SK-N-MC (cell line): ENCODE measurements at regions not wholly inside any gene's neighbourhood (a gene's known extent, or its start where the extent isn't known, plus 50 kb on each side); places are given as distances from the start of the nearest gene placed in this dataset.
"Not testable (repeated sequence)": the region's sequence is repeated elsewhere in the genome, so short reads cannot be mapped to it uniquely, and the experiment has no call there.

Experiments
- DNase-seq: peaks from one replicate; pipeline ENCODE4 v3.0.0-alpha.2; 2011; ENCODE audit warnings: low read depth, low spot score
- H3K27ac ChIP-seq: fragments of 200-600 bp; sonication (generic); 2 replicates; pipeline ENCODE4 v1.5.1; 2016; ENCODE audit warnings: mixed run types
- H3K36me3 ChIP-seq: fragments of 200-600 bp; sonication (generic); 2 replicates; pipeline ENCODE4 v1.6.1; 2017; ENCODE audit warnings: antibody characterized with exemption, low read length, mixed read lengths; ENCODE audit not compliant: insufficient read depth
- H3K4me3 ChIP-seq: fragments of 200-600 bp; sonication (generic); 2 replicates; pipeline ENCODE4 v1.5.1; 2016
- H3K9ac ChIP-seq: fragments of 200-600 bp; sonication (generic); 2 replicates; pipeline ENCODE4 v1.8.0; 2017; ENCODE audit warnings: mixed run types, mixed read lengths; ENCODE audit not compliant: insufficient read length
- H3K9me3 ChIP-seq: fragments of 200-600 bp; sonication (generic); 2 replicates; pipeline ENCODE4 v1.6.1; 2017; ENCODE audit warnings: low read depth, mild to moderate bottlenecking, antibody characterized with exemption, low read length, moderate library complexity, mixed read lengths
- EZH2 ChIP-seq: fragments of 200-600 bp; sonication (generic); IDR thresholded peaks from one replicate; pipeline ENCODE4 v1.6.1; 2017; ENCODE audit warnings: antibody characterized with exemption
- FOXP2 ChIP-seq: optimal IDR thresholded peaks from 2 replicates; pipeline ENCODE3; 2011; ENCODE audit warnings: mild to moderate bottlenecking, moderate library complexity; ENCODE audit not compliant: insufficient read depth; ENCODE audit errors: extremely low read length, control extremely low read depth
- POLR2AphosphoS5 ChIP-seq: IDR thresholded peaks from 2 replicates; pipeline ENCODE4 v1.6.1; 2012; ENCODE audit warnings: mild to moderate bottlenecking, low read depth, low read length, borderline replicate concordance

- H3K4me3 ChIP-seq, H3K9ac ChIP-seq, H3K36me3 ChIP-seq, H3K27ac ChIP-seq, DNase-seq, H3K9me3 ChIP-seq: not testable (repeated sequence)
Measured at GRCh38 chr6:21282360-21282759, 311.2 kb upstream of the SOX4 start.

- Histone ChIP-seq H3K9me3 (no peaks in the 10 kb centered on the region), H3K27ac (no peak overlapping the region), H3K4me3 (no peak overlapping the region), H3K36me3 (no peaks in the 10 kb centered on the region), H3K9ac (no peak overlapping the region)
- no peak for DNase-seq
- TF ChIP-seq EZH2 (no peak), POLR2AphosphoS5 (no peak), FOXP2 (no peak)
Measured at GRCh38 chr6:21284166-21284565, 309.4 kb upstream of the SOX4 start.

GRCh38 chr6:21284706-21285105 is 308.8 kb upstream of the SOX4 start:
- H3K9me3 ChIP-seq: no peaks in the 10 kb centered on the region
- no peak for TF ChIP-seq EZH2
- TF ChIP-seq FOXP2: no peak
- TF ChIP-seq POLR2AphosphoS5: no peak
- H3K9ac ChIP-seq: no peak overlapping the region
- H3K36me3 ChIP-seq: no peaks in the 10 kb centered on the region
- H3K27ac ChIP-seq: no peak overlapping the region
- DNase-seq: no peak
- no peak overlapping the region for H3K4me3 ChIP-seq

GRCh38 chr6:21294144-21294543 is 299.4 kb upstream of the SOX4 start:
- H3K27ac ChIP-seq: no peak overlapping the region
- H3K36me3 ChIP-seq: no peaks in the 10 kb centered on the region
- no peak overlapping the region for H3K4me3 ChIP-seq
- H3K9me3 ChIP-seq: no peaks in the 10 kb centered on the region
- TF ChIP-seq EZH2: no peak
- no peak for TF ChIP-seq POLR2AphosphoS5
- TF ChIP-seq FOXP2: no peak
- DNase-seq: no peak
- no peak overlapping the region for H3K9ac ChIP-seq

GRCh38 chr6:21295506-21296240 is 297.9 kb upstream of the SOX4 start:
- no peak for DNase-seq
- H3K9ac ChIP-seq: no peak overlapping the region
- H3K9me3 ChIP-seq: no peaks in the 10 kb centered on the region
- no peak overlapping the region for H3K4me3 ChIP-seq
- TF ChIP-seq FOXP2 (no peak), EZH2 (no peak), POLR2AphosphoS5 (no peak)
- H3K36me3 ChIP-seq: no peaks in the 10 kb centered on the region
- no peak overlapping the region for H3K27ac ChIP-seq

- Histone ChIP-seq H3K27ac (no peak overlapping the region), H3K4me3 (no peak overlapping the region), H3K9me3 (no peaks in the 10 kb centered on the region), H3K36me3 (no peaks in the 10 kb centered on the region), H3K9ac (no peak overlapping the region)
- no peak for TF ChIP-seq POLR2AphosphoS5
- no peak for TF ChIP-seq FOXP2
- no peak for TF ChIP-seq EZH2
- no peak for DNase-seq
Measured at GRCh38 chr6:21297665-21298064, 295.9 kb upstream of the SOX4 start.

GRCh38 chr6:21299216-21299615 is 294.3 kb upstream of the SOX4 start:
- Histone ChIP-seq H3K9me3 (no peaks in the 10 kb centered on the region), H3K36me3 (no peaks in the 10 kb centered on the region), H3K4me3 (no peak overlapping the region), H3K27ac (no peak overlapping the region), H3K9ac (no peak overlapping the region)
- no peak for DNase-seq
- no peak for TF ChIP-seq POLR2AphosphoS5
- TF ChIP-seq FOXP2: no peak
- no peak for TF ChIP-seq EZH2

- H3K4me3 ChIP-seq: no peak overlapping the region
Measured at GRCh38 chr6:21300439-21300838, 293.1 kb upstream of the SOX4 start.

GRCh38 chr6:21305893-21306332 is 287.6 kb upstream of the SOX4 start:
- Histone ChIP-seq H3K9ac (no peak overlapping the region), H3K4me3 (no peak overlapping the region), H3K9me3 (no peaks in the 10 kb centered on the region), H3K36me3 (no peaks in the 10 kb centered on the region), H3K27ac (peak overlapping the region; percentile 54; the same call in 1 of the 2 replicates)
- DNase-seq: peak; percentile 59
- no peak; the same call in 1 of the 2 replicates for TF ChIP-seq POLR2AphosphoS5
- TF ChIP-seq FOXP2: no peak
- no peak for TF ChIP-seq EZH2

More at GRCh38 chr6:21300439-21300838, 293.1 kb upstream of the SOX4 start:
- Histone ChIP-seq H3K36me3 (no peaks in the 10 kb centered on the region), H3K9ac (no peak overlapping the region), H3K9me3 (no peaks in the 10 kb centered on the region), H3K27ac (no peak overlapping the region)
- TF ChIP-seq POLR2AphosphoS5: no peak
- no peak for TF ChIP-seq FOXP2
- TF ChIP-seq EZH2: no peak
- DNase-seq: no peak
